Type B pancreatic cell (in vitro differentiated cells): ENCODE measurements at regions not wholly inside any gene's neighbourhood (a gene's known extent, or its start where the extent isn't known, plus 50 kb on each side); places are given as distances from the start of the nearest gene placed in this dataset.
"Not testable (repeated sequence)": the region's sequence is repeated elsewhere in the genome, so short reads cannot be mapped to it uniquely, and the experiment has no call there.

ENCODE experiments used
- DNase-seq: peaks from one replicate; pipeline ENCODE4 v3.0.0; 2021; ENCODE audit warnings: mixed read lengths; ENCODE audit not compliant: unreplicated experiment; ENCODE audit errors: extremely low spot score
- H3K27ac Mint-ChIP-seq: 2 replicates; pipeline ENCODE4 v1.8.0; 2021; ENCODE audit warnings: mild to moderate bottlenecking, mixed read lengths
- H3K27me3 Mint-ChIP-seq: 2 replicates; pipeline ENCODE4 v1.8.0; 2021; ENCODE audit warnings: mixed read lengths
- H3K36me3 Mint-ChIP-seq: 2 replicates; pipeline ENCODE4 v1.8.0; 2021; ENCODE audit warnings: mixed read lengths
- H3K4me1 Mint-ChIP-seq: one replicate; pipeline ENCODE4 v1.8.0; 2021; ENCODE audit warnings: mixed read lengths; ENCODE audit not compliant: unreplicated experiment
- H3K4me3 Mint-ChIP-seq: 2 replicates; pipeline ENCODE4 v1.8.0; 2021; ENCODE audit warnings: mild to moderate bottlenecking, mixed read lengths
- H3K9me3 Mint-ChIP-seq: 2 replicates; pipeline ENCODE4 v1.8.0; 2021; ENCODE audit warnings: mixed read lengths
- TF ChIP-seq, protein P1 (sequence below): fragments of 200-600 bp; sonication (generic); conservative IDR thresholded peaks from 2 replicates; pipeline ENCODE4 v1.5.0; 2021; ENCODE audit warnings: antibody characterized with exemption, mild to moderate bottlenecking

DNA sequence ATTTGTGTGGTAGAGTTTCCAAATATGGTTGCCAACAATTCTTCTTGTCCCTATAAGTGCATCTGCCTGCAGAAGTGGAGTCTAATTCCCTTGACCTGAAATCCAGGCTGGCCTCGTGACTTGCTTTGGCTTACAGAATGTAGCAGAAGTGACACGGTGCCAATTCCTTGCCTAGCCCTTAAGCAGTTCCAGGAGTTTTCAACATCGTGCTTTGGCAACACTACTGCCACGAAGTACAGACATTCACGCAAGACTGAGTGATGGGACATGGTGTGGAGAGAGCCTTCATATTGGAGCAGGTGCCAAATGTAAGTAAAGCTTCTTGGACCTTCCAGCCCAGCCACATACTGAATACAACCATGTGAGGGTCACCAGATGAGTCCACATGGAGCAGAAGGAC lies 92.9 kb upstream of the NEK6 start:
- H3K27me3 Mint-ChIP-seq: peaks cover 41% of the 10 kb centered on the region
- no peaks in the 10 kb centered on the region for H3K9me3 Mint-ChIP-seq
- TF ChIP-seq, protein P1, sequence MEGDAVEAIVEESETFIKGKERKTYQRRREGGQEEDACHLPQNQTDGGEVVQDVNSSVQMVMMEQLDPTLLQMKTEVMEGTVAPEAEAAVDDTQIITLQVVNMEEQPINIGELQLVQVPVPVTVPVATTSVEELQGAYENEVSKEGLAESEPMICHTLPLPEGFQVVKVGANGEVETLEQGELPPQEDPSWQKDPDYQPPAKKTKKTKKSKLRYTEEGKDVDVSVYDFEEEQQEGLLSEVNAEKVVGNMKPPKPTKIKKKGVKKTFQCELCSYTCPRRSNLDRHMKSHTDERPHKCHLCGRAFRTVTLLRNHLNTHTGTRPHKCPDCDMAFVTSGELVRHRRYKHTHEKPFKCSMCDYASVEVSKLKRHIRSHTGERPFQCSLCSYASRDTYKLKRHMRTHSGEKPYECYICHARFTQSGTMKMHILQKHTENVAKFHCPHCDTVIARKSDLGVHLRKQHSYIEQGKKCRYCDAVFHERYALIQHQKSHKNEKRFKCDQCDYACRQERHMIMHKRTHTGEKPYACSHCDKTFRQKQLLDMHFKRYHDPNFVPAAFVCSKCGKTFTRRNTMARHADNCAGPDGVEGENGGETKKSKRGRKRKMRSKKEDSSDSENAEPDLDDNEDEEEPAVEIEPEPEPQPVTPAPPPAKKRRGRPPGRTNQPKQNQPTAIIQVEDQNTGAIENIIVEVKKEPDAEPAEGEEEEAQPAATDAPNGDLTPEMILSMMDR: no peak
- no peaks in the 10 kb centered on the region for H3K4me1 Mint-ChIP-seq
- H3K36me3 Mint-ChIP-seq: no peaks in the 10 kb centered on the region
- no peak overlapping the region for H3K27ac Mint-ChIP-seq
- DNase-seq: no peak
- H3K4me3 Mint-ChIP-seq: no peak overlapping the region

DNA sequence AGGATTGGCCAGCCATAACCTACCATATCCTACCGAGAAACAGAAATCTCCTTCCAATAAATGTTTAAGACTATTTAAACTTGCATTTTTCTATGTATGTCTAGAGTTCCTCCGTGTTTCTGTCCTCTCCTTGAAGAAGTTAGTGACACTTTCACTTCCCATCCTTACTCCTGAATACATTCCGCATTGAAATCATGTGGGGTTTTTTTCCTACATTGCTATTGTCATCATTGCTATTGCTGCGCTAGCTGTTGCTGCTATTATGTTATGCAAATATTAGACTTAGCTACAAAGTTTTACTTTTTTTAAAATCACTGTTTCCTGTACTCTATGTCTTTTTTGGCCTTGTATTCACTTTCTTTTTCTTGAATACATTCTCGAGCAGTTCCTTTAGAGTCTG lies 83.3 kb upstream of the NEK6 start:
- H3K27me3 Mint-ChIP-seq: peaks cover 51% of the 10 kb centered on the region
- H3K9me3 Mint-ChIP-seq: no peaks in the 10 kb centered on the region
- TF ChIP-seq, protein P1: no peak
- DNase-seq: no peak
- H3K4me1 Mint-ChIP-seq: no peaks in the 10 kb centered on the region
- H3K27ac Mint-ChIP-seq: no peak overlapping the region
- no peaks in the 10 kb centered on the region for H3K36me3 Mint-ChIP-seq
- H3K4me3 Mint-ChIP-seq: no peak overlapping the region

DNA sequence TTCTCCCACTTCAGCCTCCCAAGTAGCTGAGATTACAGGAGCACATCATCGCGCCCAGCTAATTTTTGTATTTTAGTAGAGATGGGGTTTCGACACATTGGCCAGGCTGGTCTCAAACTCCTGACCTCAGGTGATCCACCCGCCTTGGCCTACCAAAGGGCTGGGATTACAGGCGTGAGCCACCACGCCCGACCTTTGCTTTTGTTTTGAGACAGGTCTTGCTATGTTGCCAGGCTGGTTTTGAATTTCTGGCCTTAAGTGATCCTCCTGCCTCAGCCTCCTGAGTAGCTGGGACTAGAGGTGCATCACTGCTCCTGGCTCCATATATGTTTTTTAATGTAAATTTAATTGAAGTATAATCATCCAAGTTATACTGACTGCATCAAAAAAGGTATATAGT lies 80.2 kb upstream of the NEK6 start:
- H3K36me3 Mint-ChIP-seq, DNase-seq, H3K27ac Mint-ChIP-seq, H3K9me3 Mint-ChIP-seq, H3K4me1 Mint-ChIP-seq, H3K4me3 Mint-ChIP-seq: not testable (repeated sequence)
- peaks cover 46% of the 10 kb centered on the region for H3K27me3 Mint-ChIP-seq

DNA sequence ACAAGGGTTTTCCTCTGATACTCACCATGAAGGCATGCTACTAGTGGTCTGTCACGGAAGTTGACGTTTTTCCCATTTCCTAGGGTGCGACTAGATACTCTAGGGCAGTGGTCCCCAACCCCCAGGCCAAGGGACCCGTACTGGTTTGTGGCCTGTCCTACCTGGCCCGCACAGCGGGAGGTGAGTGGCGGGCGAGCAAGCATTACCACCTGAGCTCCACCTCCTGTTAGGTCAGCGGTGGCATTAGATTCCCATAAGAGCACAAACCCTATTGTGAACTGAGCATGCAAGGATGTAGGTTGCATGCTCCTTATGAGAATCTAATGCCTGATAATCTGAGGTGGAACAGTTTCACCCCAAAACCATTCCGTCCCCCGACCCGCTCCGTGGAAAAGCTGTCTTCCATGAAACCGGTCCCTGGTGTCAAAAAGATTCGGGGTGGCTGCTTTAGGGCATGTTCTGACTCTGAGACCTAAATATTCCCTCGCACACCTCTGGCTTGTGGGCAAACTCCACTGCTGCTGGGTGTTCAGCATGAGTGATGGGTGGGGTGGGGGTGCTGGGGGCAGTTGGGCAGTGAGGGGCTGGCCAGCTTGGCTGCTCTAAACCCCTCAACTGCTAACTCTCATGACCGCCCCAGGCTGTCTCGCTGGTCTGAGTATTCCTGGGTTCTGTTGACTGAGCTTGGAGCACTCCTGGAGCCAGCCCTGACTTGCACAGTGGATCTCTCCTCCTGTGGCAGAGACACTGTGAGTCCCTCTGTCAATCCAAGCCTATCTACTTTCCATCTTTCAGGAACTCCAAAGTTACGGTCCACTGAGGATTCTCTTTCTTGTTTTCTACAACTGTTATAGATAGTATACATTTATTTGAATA lies 78.3 kb upstream of the NEK6 start:
- Mint-ChIP-seq H3K4me1 (no peaks in the 10 kb centered on the region), H3K36me3 (no peaks in the 10 kb centered on the region), H3K27ac (no peak overlapping the region), H3K4me3 (no peak overlapping the region), H3K27me3 (peaks cover 40% of the 10 kb centered on the region), H3K9me3 (no peaks in the 10 kb centered on the region)
- peak; percentile 56 for DNase-seq
- TF ChIP-seq, protein P1: no peak

DNA sequence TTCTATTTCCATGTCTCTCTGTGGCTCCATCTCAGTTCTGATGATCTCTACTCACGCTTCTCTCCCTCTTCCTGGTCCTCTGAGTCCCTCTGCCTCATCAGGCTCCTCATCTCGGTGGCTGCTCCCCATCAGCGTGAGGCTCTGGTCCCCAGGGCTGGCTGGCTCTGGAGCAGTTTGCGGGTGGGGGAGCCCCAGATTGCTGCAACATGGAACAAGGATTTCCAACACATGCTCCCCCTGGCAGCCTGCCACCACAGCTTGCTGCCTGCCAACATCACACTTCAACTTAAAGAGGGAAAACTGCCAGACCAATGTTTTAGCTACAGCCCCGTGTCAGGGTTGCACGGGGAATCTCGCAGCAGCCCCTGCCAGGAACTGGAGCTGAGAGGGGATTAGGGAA lies 77.2 kb upstream of the NEK6 start:
- no peak for DNase-seq
- Mint-ChIP-seq H3K27me3 (peaks cover 42% of the 10 kb centered on the region), H3K4me1 (no peaks in the 10 kb centered on the region), H3K9me3 (no peaks in the 10 kb centered on the region), H3K36me3 (no peaks in the 10 kb centered on the region), H3K27ac (no peak overlapping the region), H3K4me3 (no peak overlapping the region)
- TF ChIP-seq, protein P1: no peak

DNA sequence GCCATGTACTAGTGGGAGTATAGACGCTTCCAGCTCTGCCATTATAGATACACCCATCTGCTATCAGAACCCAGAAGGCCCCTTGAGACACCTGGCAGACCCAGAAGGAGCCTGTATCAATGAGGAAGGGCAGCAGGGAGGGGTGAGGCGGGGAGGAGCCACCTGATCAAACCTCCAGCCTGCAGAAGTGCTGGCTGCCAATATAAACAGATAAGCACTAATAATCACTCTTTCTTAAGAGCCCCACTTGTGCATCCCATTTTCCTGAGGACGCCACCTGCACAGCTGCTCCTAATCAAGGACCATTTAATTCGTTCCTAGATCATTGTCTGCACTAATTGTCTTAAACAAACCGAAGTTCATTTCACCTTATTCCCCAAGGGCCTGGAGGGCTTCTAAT lies 75.0 kb upstream of the NEK6 start:
- TF ChIP-seq, protein P1: no peak
- no peaks in the 10 kb centered on the region for H3K36me3 Mint-ChIP-seq
- H3K27ac Mint-ChIP-seq: no peak overlapping the region
- peaks cover 53% of the 10 kb centered on the region for H3K27me3 Mint-ChIP-seq
- peak; percentile 24 for DNase-seq
- H3K9me3 Mint-ChIP-seq: no peaks in the 10 kb centered on the region
- no peak overlapping the region for H3K4me3 Mint-ChIP-seq
- H3K4me1 Mint-ChIP-seq: no peaks in the 10 kb centered on the region
